22Rv1 (cell line): ENCODE measurements at regions not wholly inside any gene's neighbourhood (a gene's known extent, or its start where the extent isn't known, plus 50 kb on each side); places are given as distances from the start of the nearest gene placed in this dataset.
A peak's percentile ranks its signal among the peaks of the same experiment; 100 is the strongest.

Experiments used
- ZFX ChIP-seq: fragments of 450-650 bp; IDR thresholded peaks from 2 replicates; pipeline ENCODE4 v1.6.1; 2017; ENCODE audit warnings: antibody characterized with exemption, borderline replicate concordance
- TF ChIP-seq, protein P1 (sequence below): fragments of 450-650 bp; IDR thresholded peaks from 2 replicates; pipeline ENCODE4 v1.5.1; 2017; ENCODE audit warnings: mild to moderate bottlenecking

DNA sequence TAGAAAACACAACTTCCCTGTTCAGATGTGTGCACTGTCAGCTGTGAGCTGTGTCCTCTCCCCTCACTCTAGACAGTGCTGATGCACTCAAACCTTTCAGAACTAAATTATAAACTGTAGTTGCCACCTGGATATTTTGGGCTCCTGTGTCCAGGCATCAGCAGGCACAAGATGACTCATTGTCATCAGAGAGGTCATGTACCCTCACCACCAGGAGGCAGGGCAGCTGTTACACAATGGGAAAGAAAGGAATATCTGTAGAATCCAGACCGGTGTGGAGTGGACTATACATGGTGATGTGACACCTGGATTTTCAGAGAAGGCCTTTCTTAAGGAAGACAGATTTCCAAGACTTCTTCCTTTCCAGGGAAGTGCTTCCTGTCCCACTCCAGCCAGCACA, 854.4 kb upstream of the AGA start:
- TF ChIP-seq, protein P1, sequence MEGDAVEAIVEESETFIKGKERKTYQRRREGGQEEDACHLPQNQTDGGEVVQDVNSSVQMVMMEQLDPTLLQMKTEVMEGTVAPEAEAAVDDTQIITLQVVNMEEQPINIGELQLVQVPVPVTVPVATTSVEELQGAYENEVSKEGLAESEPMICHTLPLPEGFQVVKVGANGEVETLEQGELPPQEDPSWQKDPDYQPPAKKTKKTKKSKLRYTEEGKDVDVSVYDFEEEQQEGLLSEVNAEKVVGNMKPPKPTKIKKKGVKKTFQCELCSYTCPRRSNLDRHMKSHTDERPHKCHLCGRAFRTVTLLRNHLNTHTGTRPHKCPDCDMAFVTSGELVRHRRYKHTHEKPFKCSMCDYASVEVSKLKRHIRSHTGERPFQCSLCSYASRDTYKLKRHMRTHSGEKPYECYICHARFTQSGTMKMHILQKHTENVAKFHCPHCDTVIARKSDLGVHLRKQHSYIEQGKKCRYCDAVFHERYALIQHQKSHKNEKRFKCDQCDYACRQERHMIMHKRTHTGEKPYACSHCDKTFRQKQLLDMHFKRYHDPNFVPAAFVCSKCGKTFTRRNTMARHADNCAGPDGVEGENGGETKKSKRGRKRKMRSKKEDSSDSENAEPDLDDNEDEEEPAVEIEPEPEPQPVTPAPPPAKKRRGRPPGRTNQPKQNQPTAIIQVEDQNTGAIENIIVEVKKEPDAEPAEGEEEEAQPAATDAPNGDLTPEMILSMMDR = peak; percentile 9; the same call in 1 of the 2 replicates
- TF ChIP-seq ZFX = no peak
